SU-DHL-6 (cell line): ENCODE measurements at regions not wholly inside any gene's neighbourhood (a gene's known extent, or its start where the extent isn't known, plus 50 kb on each side); places are given as distances from the start of the nearest gene placed in this dataset.

Experiments used
- H2AFZ ChIP-seq: fragments of 200-600 bp; sonication (generic); 2 replicates; pipeline ENCODE4 v1.6.1; 2014; ENCODE audit warnings: low read depth, mild to moderate bottlenecking, moderate library complexity, mixed read lengths, antibody characterized with exemption, low read length; ENCODE audit not compliant: severe bottlenecking
- H3F3A ChIP-seq: fragments of 200-600 bp; shearing (Covaris generic); 2 replicates; pipeline ENCODE4 v1.6.0; 2016; ENCODE audit warnings: antibody characterized with exemption, mild to moderate bottlenecking; ENCODE audit not compliant: insufficient read depth
- H3K27ac ChIP-seq: fragments of 200-600 bp; sonication (generic); 2 replicates; pipeline ENCODE4 v1.5.1; 2016; ENCODE audit warnings: low read depth, mild to moderate bottlenecking, low read length, moderate library complexity, mixed read lengths
- H3K27me3 ChIP-seq: fragments of 200-600 bp; sonication (generic), shearing (Covaris generic); 2 replicates; pipeline ENCODE4 v1.6.0; 2014; ENCODE audit warnings: mild to moderate bottlenecking, low read length
- H3K36me3 ChIP-seq: fragments of 200-600 bp; sonication (generic); 2 replicates; pipeline ENCODE4 v1.6.1; 2014; ENCODE audit warnings: mild to moderate bottlenecking, low read length, mixed read lengths
- H3K4me2 ChIP-seq: fragments of 300-600, 200-600 bp; shearing (Covaris generic), sonication (generic); 2 replicates; pipeline ENCODE4 v1.6.0; 2014; ENCODE audit warnings: low read length, low read depth, mild to moderate bottlenecking; ENCODE audit not compliant: poor library complexity, severe bottlenecking
- H3K4me3 ChIP-seq: fragments of 200-600 bp; sonication (generic); 2 replicates; pipeline ENCODE4 v1.5.1; 2014; ENCODE audit warnings: antibody characterized with exemption, low read length, mild to moderate bottlenecking, mixed read lengths; ENCODE audit not compliant: insufficient read depth, poor library complexity, severe bottlenecking
- H3K79me2 ChIP-seq: fragments of 200-600 bp; sonication (generic); 2 replicates; pipeline ENCODE4 v1.6.1; 2014; ENCODE audit warnings: mild to moderate bottlenecking, low read length, moderate library complexity; ENCODE audit not compliant: insufficient read depth
- H3K9ac ChIP-seq: fragments of 200-600 bp; sonication (generic); 2 replicates; pipeline ENCODE4 v1.7.0; 2014; ENCODE audit warnings: mild to moderate bottlenecking, low read length
- H3K9me2 ChIP-seq: fragments of 200-600 bp; sonication (generic); replicated peaks from 2 replicates; pipeline ENCODE4 v1.6.1; 2014; ENCODE audit warnings: low read length; ENCODE audit not compliant: insufficient read depth
- H3K9me3 ChIP-seq: fragments of 200-600 bp; sonication (generic); 2 replicates; pipeline ENCODE4 v1.6.1; 2014; ENCODE audit warnings: low read length, mixed read lengths; ENCODE audit not compliant: insufficient read depth
- H4K20me1 ChIP-seq: fragments of 200-600 bp; sonication (generic); 2 replicates; pipeline ENCODE4 v1.6.1; 2014; ENCODE audit warnings: low read depth, mild to moderate bottlenecking, antibody characterized with exemption, low read length, moderate library complexity, mixed read lengths
- EZH2phosphoT487 ChIP-seq: fragments of 200-600 bp; sonication (generic), shearing (Covaris generic); conservative IDR thresholded peaks from 2 replicates; pipeline ENCODE4 v1.6.1; 2018; ENCODE audit warnings: mild to moderate bottlenecking, antibody characterized with exemption, low read length, moderate library complexity, mixed read lengths
- TF ChIP-seq, protein P1 (sequence below): fragments of 200-600 bp; sonication (generic); IDR thresholded peaks from one replicate; pipeline ENCODE4 v1.5.1; 2017; ENCODE audit warnings: antibody characterized with exemption, mild to moderate bottlenecking, low read length, moderate library complexity; ENCODE audit not compliant: insufficient read depth, poor library complexity, severe bottlenecking

DNA sequence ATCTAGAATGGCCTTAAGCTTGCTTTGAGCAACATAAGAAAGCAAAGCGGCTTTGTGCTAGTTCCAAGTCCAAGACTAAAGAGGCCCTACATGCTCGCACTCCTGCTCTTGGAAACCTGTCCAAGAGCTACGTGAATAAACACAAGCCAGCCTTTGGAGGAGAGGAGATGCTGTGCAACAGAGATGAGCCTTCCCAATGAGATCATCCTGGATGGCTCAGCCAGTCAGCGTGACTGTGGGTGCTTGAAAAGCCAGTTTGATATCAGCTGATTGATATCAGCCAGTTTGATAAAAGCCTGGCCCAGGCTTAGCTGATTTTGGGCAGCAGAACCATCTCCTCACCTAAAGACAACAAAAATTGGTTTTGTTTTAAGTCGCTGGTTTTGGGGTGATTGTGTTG, 481.0 kb upstream of the DSEL start:
- Histone ChIP-seq H3K4me3 (no peak overlapping the region), H4K20me1 (no peaks in the 10 kb centered on the region), H3K36me3 (no peaks in the 10 kb centered on the region), H3K4me2 (no peak overlapping the region), H3K9ac (no peak overlapping the region), H2AFZ (no peak overlapping the region), H3K9me2 (no peaks in the 10 kb centered on the region), H3K27me3 (no peaks in the 10 kb centered on the region), H3K27ac (no peak overlapping the region), H3F3A (no peaks in the 10 kb centered on the region), H3K79me2 (no peaks in the 10 kb centered on the region), H3K9me3 (peaks cover 6% of the 10 kb centered on the region; the same call in 1 of the 2 replicates)
- no peak for TF ChIP-seq EZH2phosphoT487

DNA sequence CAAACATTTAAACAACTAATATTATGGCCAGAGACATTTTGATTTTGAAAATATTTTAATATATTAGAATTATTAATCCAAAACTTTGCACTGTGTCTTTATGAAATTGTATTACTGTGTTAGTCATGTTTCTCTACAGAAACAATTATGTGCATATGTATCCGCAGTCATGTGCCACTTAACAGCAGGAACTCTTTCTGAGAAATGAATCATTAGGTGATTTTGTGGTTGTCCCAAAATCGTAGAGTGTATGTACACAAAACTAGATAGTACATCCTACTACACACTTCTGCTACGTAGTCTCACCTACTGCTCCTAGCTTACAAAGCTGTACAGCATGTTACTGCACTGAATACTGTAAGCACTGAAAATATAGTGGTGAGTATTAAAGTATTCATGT, 479.2 kb upstream of the DSEL start:
- peaks cover 6% of the 10 kb centered on the region; the same call in 1 of the 2 replicates for H3K9me3 ChIP-seq
- no peaks in the 10 kb centered on the region for H4K20me1 ChIP-seq
- no peak overlapping the region for H3K27ac ChIP-seq
- no peak overlapping the region for H3K9ac ChIP-seq
- H3K4me3 ChIP-seq, result no peak overlapping the region
- no peaks in the 10 kb centered on the region for H3K79me2 ChIP-seq
- TF ChIP-seq, protein P1, sequence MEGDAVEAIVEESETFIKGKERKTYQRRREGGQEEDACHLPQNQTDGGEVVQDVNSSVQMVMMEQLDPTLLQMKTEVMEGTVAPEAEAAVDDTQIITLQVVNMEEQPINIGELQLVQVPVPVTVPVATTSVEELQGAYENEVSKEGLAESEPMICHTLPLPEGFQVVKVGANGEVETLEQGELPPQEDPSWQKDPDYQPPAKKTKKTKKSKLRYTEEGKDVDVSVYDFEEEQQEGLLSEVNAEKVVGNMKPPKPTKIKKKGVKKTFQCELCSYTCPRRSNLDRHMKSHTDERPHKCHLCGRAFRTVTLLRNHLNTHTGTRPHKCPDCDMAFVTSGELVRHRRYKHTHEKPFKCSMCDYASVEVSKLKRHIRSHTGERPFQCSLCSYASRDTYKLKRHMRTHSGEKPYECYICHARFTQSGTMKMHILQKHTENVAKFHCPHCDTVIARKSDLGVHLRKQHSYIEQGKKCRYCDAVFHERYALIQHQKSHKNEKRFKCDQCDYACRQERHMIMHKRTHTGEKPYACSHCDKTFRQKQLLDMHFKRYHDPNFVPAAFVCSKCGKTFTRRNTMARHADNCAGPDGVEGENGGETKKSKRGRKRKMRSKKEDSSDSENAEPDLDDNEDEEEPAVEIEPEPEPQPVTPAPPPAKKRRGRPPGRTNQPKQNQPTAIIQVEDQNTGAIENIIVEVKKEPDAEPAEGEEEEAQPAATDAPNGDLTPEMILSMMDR, result no peak
- H3K27me3 ChIP-seq, result no peaks in the 10 kb centered on the region
- no peak overlapping the region for H3K4me2 ChIP-seq
- no peaks in the 10 kb centered on the region for H3K9me2 ChIP-seq
- H2AFZ ChIP-seq, result no peak overlapping the region
- no peaks in the 10 kb centered on the region for H3F3A ChIP-seq
- H3K36me3 ChIP-seq, result no peaks in the 10 kb centered on the region

DNA sequence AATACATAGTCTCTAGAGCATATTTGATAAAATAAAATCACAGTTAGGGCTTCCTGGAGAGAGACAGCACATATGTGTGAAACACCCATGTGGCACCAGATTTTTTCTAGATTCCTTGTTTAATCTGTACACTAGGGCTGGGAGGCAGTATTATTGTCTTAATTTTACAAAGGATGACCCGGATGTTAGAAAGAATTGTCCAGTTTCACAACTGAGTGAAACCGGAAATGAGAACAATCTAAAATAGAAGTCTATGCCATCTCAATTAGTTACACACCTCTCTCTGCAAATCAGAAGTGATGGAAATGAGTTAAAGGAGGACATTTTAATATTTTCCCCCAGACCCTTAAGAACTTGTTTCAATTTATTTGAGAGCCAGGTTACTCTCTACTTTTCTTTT, 463.7 kb upstream of the DSEL start:
- Histone ChIP-seq H3K4me2 (no peak overlapping the region), H3K9ac (no peak overlapping the region), H3F3A (no peaks in the 10 kb centered on the region), H3K36me3 (no peaks in the 10 kb centered on the region), H2AFZ (no peak overlapping the region), H3K9me3 (no peaks in the 10 kb centered on the region), H3K79me2 (no peaks in the 10 kb centered on the region), H3K27ac (no peak overlapping the region), H3K27me3 (no peaks in the 10 kb centered on the region), H3K4me3 (no peak overlapping the region), H3K9me2 (no peaks in the 10 kb centered on the region), H4K20me1 (no peaks in the 10 kb centered on the region)
- no peak for TF ChIP-seq EZH2phosphoT487
- TF ChIP-seq, protein P1, result no peak

DNA sequence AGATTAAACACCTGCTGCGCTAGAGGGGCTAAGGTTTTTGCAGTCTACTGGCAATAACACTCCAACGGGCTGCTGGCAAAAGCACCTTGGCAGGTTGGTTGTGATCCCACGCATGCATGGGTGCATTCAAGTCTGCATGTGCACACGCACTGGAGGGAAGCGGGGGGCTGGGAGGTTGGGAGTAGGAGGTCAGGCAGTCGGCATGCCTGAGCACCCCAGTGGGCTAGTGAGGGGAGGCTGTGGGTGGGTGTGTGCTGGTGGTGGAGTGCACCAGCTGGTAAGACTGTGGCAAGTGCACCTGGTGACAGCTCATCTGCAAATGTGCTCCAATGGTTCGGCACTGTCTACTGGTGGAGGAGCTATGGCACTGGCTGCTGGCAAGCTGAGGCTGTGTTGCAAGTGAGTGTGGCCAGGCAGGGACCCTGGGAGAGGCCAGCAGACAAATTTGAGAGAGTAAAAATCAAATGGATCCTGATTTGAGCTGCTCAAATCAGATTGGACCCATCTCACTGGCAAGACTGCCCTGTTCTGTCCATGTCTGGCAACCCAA, 460.6 kb upstream of the DSEL start:
- Histone ChIP-seq H3F3A (no peaks in the 10 kb centered on the region), H3K36me3 (no peaks in the 10 kb centered on the region), H3K9me3 (no peaks in the 10 kb centered on the region), H4K20me1 (no peaks in the 10 kb centered on the region), H3K4me2 (no peak overlapping the region), H3K27me3 (no peaks in the 10 kb centered on the region), H3K79me2 (no peaks in the 10 kb centered on the region), H3K4me3 (no peak overlapping the region), H3K9ac (no peak overlapping the region), H3K9me2 (no peaks in the 10 kb centered on the region), H2AFZ (no peak overlapping the region), H3K27ac (no peak overlapping the region)
- TF ChIP-seq, protein P1, result no peak
